HepG2 (cell line): ENCODE measurements at regions not wholly inside any gene's neighbourhood (a gene's known extent, or its start where the extent isn't known, plus 50 kb on each side); places are given as distances from the start of the nearest gene placed in this dataset.

Experiments used
- ARID3A ChIP-seq: IDR thresholded peaks from 2 replicates; pipeline ENCODE4 v1.6.1; 2012; ENCODE audit warnings: low read depth, low read length, improper control_type of control experiment
- ASH2L ChIP-seq: fragments of 300-600, 200-600 bp; sonication (generic); IDR thresholded peaks from 2 replicates; pipeline ENCODE4 v1.7.0; 2017; ENCODE audit warnings: low read depth, mild to moderate bottlenecking, moderate library complexity, mixed read lengths, low read length; ENCODE audit not compliant: insufficient read length
- CHD4 ChIP-seq: fragments of 200-600 bp; sonication (generic); IDR thresholded peaks from 2 replicates; pipeline ENCODE4 v1.7.0; 2017; ENCODE audit warnings: mild to moderate bottlenecking, low read length, borderline replicate concordance
- GATAD2A ChIP-seq: IDR thresholded peaks from 2 replicates; pipeline ENCODE4 v1.6.1; 2016
- JUN ChIP-seq: sonication (generic); formaldehyde crosslinking; IDR thresholded peaks from 2 replicates; pipeline ENCODE4 v1.4.0; 2020; ENCODE audit warnings: mild to moderate bottlenecking, missing genetic modification reagents
- MED1 ChIP-seq: sonication (generic); formaldehyde crosslinking; IDR thresholded peaks from 2 replicates; pipeline ENCODE4 v1.4.0; 2020; ENCODE audit warnings: missing genetic modification reagents
- NFE2L2 ChIP-seq: fragments of 150-350 bp; IDR thresholded peaks from 2 replicates; pipeline ENCODE4 v1.6.1; 2014; ENCODE audit warnings: low read length
- POLR2A ChIP-seq, 2 experiments: IDR thresholded peaks; 2 replicates each; pipeline ENCODE4 v1.6.1; 2011; ENCODE audit warnings: low read depth in 2 of 2, low read length in 2 of 2, mild to moderate bottlenecking in 1 of 2, moderate library complexity in 1 of 2; ENCODE audit not compliant: insufficient read depth in 1 of 2
- PPARG ChIP-seq: conservative IDR thresholded peaks from 2 replicates; pipeline ENCODE4 v1.6.1; 2016; ENCODE audit warnings: missing biosample characterization, missing genetic modification reagents
- RFX3 ChIP-seq: IDR thresholded peaks from 2 replicates; pipeline ENCODE4 v1.6.1; 2016; ENCODE audit warnings: missing biosample characterization, missing genetic modification reagents
- RFX5 ChIP-seq: IDR thresholded peaks from 2 replicates; pipeline ENCODE4 v1.6.1; 2011; ENCODE audit warnings: low read depth, low read length, improper control_type of control experiment
- RXRB ChIP-seq: IDR thresholded peaks from 2 replicates; pipeline ENCODE4 v1.6.1; 2016; ENCODE audit warnings: borderline replicate concordance, missing genetic modification reagents, missing compliant biosample characterization
- TBL1XR1 ChIP-seq: fragments of 150-350 bp; IDR thresholded peaks from 2 replicates; pipeline ENCODE4 v1.6.1; 2014; ENCODE audit warnings: borderline replicate concordance, low read length; ENCODE audit not compliant: partially characterized antibody
- TBX2 ChIP-seq: sonication (generic); formaldehyde crosslinking; IDR thresholded peaks from 2 replicates; pipeline ENCODE4 v1.5.0; 2020; ENCODE audit warnings: missing genetic modification reagents, mild to moderate bottlenecking, borderline replicate concordance
- ZBTB21 ChIP-seq: sonication (generic); formaldehyde crosslinking; IDR thresholded peaks from 2 replicates; pipeline ENCODE4 v1.4.0; 2020; ENCODE audit warnings: missing genetic modification reagents
- ZFX ChIP-seq: sonication (generic); formaldehyde crosslinking; IDR thresholded peaks from 2 replicates; pipeline ENCODE4 v1.4.0; 2020; ENCODE audit warnings: mild to moderate bottlenecking, low read depth, missing genetic modification reagents, moderate library complexity
- ZNF230 ChIP-seq: sonication (generic); formaldehyde crosslinking; IDR thresholded peaks from 2 replicates; pipeline ENCODE4 v1.4.0; 2020; ENCODE audit warnings: mild to moderate bottlenecking, missing genetic modification reagents
- ZNF234 ChIP-seq: sonication (generic); formaldehyde crosslinking; conservative IDR thresholded peaks from 2 replicates; pipeline ENCODE4 v1.5.1; 2020; ENCODE audit warnings: mild to moderate bottlenecking, missing genetic modification reagents
- ZNF326 ChIP-seq: sonication (generic); formaldehyde crosslinking; IDR thresholded peaks from 2 replicates; pipeline ENCODE4 v1.4.0; 2020; ENCODE audit warnings: missing genetic modification reagents, borderline replicate concordance
- ZNF430 ChIP-seq: sonication (generic); formaldehyde crosslinking; IDR thresholded peaks from 2 replicates; pipeline ENCODE4 v1.9.0; 2021; ENCODE audit warnings: mild to moderate bottlenecking, missing genetic modification reagents
- ZNF543 ChIP-seq: sonication (generic); formaldehyde crosslinking; IDR thresholded peaks from 2 replicates; pipeline ENCODE4 v1.4.0; 2020; ENCODE audit warnings: mild to moderate bottlenecking, missing genetic modification reagents
- ZNF569 ChIP-seq: sonication (generic); formaldehyde crosslinking; IDR thresholded peaks from 2 replicates; pipeline ENCODE4 v1.5.0; 2020; ENCODE audit warnings: mild to moderate bottlenecking, missing genetic modification reagents, moderate library complexity, borderline replicate concordance
- TF ChIP-seq, protein P1 (sequence below): sonication (generic); formaldehyde crosslinking; IDR thresholded peaks from 2 replicates; pipeline ENCODE4 v1.4.0; 2020; ENCODE audit warnings: missing genetic modification reagents

DNA sequence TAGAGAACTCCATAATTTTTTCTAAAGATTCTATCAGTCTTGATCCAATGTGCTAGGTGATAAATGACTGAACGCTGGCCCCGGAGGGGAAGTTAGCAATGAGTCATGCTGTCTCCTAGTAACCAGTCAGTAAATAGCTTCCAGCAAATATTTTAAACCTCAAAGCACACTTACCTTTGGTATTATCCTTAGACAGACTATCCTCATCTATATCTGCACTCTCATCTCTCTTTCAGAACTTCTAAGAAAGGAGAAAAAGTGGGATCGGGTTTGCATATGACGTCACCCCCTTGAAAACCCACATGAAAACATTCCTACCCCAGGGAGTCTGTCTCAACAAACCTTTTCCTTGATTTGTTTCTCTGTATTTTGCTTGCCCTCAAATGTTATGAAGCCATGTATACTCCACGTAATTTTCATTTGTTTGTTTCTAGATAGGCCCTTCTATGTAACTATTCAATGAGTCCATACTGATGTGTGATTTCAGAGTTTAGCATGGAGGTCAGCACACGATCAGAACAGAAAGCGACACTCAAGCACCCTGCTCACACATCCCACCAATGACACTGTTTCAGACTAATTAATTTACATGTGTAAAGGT lies 174.9 kb upstream of the NRP1 start (continued):
- peak; percentile 83 for TF ChIP-seq GATAD2A (CRISPR knock-in tag)
- TF ChIP-seq JUN (CRISPR knock-in tag): peak; percentile 88
- TF ChIP-seq ARID3A: peak; percentile 71
- TF ChIP-seq, protein P1, sequence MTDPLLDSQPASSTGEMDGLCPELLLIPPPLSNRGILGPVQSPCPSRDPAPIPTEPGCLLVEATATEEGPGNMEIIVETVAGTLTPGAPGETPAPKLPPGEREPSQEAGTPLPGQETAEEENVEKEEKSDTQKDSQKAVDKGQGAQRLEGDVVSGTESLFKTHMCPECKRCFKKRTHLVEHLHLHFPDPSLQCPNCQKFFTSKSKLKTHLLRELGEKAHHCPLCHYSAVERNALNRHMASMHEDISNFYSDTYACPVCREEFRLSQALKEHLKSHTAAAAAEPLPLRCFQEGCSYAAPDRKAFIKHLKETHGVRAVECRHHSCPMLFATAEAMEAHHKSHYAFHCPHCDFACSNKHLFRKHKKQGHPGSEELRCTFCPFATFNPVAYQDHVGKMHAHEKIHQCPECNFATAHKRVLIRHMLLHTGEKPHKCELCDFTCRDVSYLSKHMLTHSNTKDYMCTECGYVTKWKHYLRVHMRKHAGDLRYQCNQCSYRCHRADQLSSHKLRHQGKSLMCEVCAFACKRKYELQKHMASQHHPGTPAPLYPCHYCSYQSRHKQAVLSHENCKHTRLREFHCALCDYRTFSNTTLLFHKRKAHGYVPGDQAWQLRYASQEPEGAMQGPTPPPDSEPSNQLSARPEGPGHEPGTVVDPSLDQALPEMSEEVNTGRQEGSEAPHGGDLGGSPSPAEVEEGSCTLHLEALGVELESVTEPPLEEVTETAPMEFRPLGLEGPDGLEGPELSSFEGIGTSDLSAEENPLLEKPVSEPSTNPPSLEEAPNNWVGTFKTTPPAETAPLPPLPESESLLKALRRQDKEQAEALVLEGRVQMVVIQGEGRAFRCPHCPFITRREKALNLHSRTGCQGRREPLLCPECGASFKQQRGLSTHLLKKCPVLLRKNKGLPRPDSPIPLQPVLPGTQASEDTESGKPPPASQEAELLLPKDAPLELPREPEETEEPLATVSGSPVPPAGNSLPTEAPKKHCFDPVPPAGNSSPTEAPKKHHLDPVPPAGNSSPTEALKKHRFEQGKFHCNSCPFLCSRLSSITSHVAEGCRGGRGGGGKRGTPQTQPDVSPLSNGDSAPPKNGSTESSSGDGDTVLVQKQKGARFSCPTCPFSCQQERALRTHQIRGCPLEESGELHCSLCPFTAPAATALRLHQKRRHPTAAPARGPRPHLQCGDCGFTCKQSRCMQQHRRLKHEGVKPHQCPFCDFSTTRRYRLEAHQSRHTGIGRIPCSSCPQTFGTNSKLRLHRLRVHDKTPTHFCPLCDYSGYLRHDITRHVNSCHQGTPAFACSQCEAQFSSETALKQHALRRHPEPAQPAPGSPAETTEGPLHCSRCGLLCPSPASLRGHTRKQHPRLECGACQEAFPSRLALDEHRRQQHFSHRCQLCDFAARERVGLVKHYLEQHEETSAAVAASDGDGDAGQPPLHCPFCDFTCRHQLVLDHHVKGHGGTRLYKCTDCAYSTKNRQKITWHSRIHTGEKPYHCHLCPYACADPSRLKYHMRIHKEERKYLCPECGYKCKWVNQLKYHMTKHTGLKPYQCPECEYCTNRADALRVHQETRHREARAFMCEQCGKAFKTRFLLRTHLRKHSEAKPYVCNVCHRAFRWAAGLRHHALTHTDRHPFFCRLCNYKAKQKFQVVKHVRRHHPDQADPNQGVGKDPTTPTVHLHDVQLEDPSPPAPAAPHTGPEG (CRISPR knock-in tag): peak; percentile 35; the same call in 1 of the 2 replicates
- peak; percentile 78; the same call in 1 of the 2 replicates for TF ChIP-seq ZBTB21 (CRISPR knock-in tag)
- TF ChIP-seq ZNF543: 0 out of 2 replicates have a peak, but pooled peaks have one; percentile 43
- 0 out of 2 replicates have a peak, but pooled peaks have one; percentile 28 for TF ChIP-seq CHD4
- no peak for TF ChIP-seq ZNF569
- TF ChIP-seq ZNF234 (CRISPR knock-in tag): no peak
- TF ChIP-seq ZNF430: no peak
- TF ChIP-seq PPARG (CRISPR knock-in tag): peak; percentile 75
- peak; percentile 52 for TF ChIP-seq MED1 (CRISPR knock-in tag)
- TF ChIP-seq ZFX (CRISPR knock-in tag): peak; percentile 36; the same call in 1 of the 2 replicates
- TF ChIP-seq ASH2L: peak; percentile 81
- peak in 1 of 2 experiments; percentile 33; a peak in 1 of 4 replicates for TF ChIP-seq POLR2A (IDR thresholded peaks at IDR 0.05; ENCODE audit: insufficient read depth in 1 of 2, low read depth in 2 of 2, low read length in 2 of 2)
- TF ChIP-seq ZNF326 (CRISPR knock-in tag): no peak
- peak; percentile 92 for TF ChIP-seq RFX3
- peak; percentile 46 for TF ChIP-seq TBL1XR1
- no peak; the same call in 1 of the 2 replicates for TF ChIP-seq ZNF230 (CRISPR knock-in tag)
- peak; percentile 80; the same call in 1 of the 2 replicates for TF ChIP-seq RFX5
- TF ChIP-seq RXRB (CRISPR knock-in tag): peak; percentile 45; the same call in 1 of the 2 replicates
- TF ChIP-seq TBX2: peak; percentile 37; the same call in 1 of the 2 replicates
- peak; percentile 27; the same call in 1 of the 2 replicates for TF ChIP-seq NFE2L2
